GM12878 (cell line): ENCODE measurements at regions not wholly inside any gene's neighbourhood (a gene's known extent, or its start where the extent isn't known, plus 50 kb on each side); places are given as distances from the start of the nearest gene placed in this dataset.

Experiments used
- ATAC-seq: fragments of 200-7000 bp; cut with Tn5 transposase; 3 replicates; pipeline ENCODE4 v1.9.1; 2020; ENCODE audit warnings: mild to moderate bottlenecking, moderate library complexity
- BruUV-seq: library from RNA; stranded (reverse); fragments of 400-500 nt; replicated peaks from 2 replicates; lab custom pipeline; 2021; lab: Mats Ljungman, UMichigan
- CTCF ChIA-PET: fragments of 300-600 bp; sonication (Branson Sonifier 250); formaldehyde crosslinking; extraction: SDS; loops from one replicate; lab custom pipeline; 2021; ENCODE audit warnings: inconsistent platforms; lab: Yijun Ruan, JAX
- POLR2A ChIA-PET: fragments of 350-600 bp; formaldehyde crosslinking; extraction: SDS; loops from one replicate; lab custom pipeline; 2021; ENCODE audit warnings: inconsistent platforms; lab: Charles Lee
- RAD21 ChIA-PET: fragments of 300-600 bp; sonication (Branson Sonifier 250); formaldehyde crosslinking; loops from one replicate; lab custom pipeline; 2023; ENCODE audit warnings: antibody characterized with exemption; ENCODE audit not compliant: unreplicated experiment; lab: Charles Lee
- SMC1A ChIA-PET: fragments of 300-600 bp; sonication (Branson Sonifier 250); formaldehyde crosslinking; loops from one replicate; lab custom pipeline; 2023; ENCODE audit not compliant: unreplicated experiment, uncharacterized antibody; lab: Charles Lee
- DNase-seq: peaks from one replicate; pipeline ENCODE4 v3.0.0-alpha.2; 2011; ENCODE audit warnings: low read depth, low spot score
- FAIRE-seq: peaks from 3 replicates; lab custom pipeline; 2011; peaks lifted over from hg19 to GRCh38; lab: Jason Lieb, UNC
- H2AFZ ChIP-seq: 2 replicates; pipeline ENCODE4 v1.6.0; 2011; ENCODE audit warnings: low read depth, low read length, control low read depth; ENCODE audit not compliant: control insufficient read depth
- H3K27ac ChIP-seq: 2 replicates; pipeline ENCODE4 v1.5.1; 2011; ENCODE audit warnings: control low read depth; ENCODE audit not compliant: control insufficient read depth, insufficient read depth
- H3K27me3 ChIP-seq, 2 experiments: replicated peaks in 1 of 2; 2 replicates each; pipeline versions ENCODE4 v1.6.0 to v1.6.1; 2011; ENCODE audit warnings: low read length in 1 of 2; ENCODE audit not compliant: control insufficient read depth in 2 of 2, insufficient read depth in 2 of 2
- H3K36me3 ChIP-seq, 2 experiments: 2 replicates each; pipeline ENCODE4 v1.5.1; 2011; ENCODE audit warnings: low read length in 1 of 2; ENCODE audit not compliant: control insufficient read depth in 2 of 2, insufficient read depth in 2 of 2
- H3K4me1 ChIP-seq: 2 replicates; pipeline ENCODE4 v1.6.1; 2011; ENCODE audit warnings: mild to moderate bottlenecking, low read length, moderate library complexity, mixed read lengths; ENCODE audit not compliant: control insufficient read depth, insufficient read depth
- H3K4me2 ChIP-seq: 2 replicates; pipeline ENCODE4 v1.6.0; 2011; ENCODE audit warnings: control low read depth; ENCODE audit not compliant: control insufficient read depth, insufficient read depth
- H3K4me3 ChIP-seq: fragments of 200-600 bp; sonication (generic); 2 replicates; pipeline ENCODE4 v1.5.1; 2016
- H3K79me2 ChIP-seq: 2 replicates; pipeline ENCODE4 v1.6.0; 2011; ENCODE audit warnings: low read length; ENCODE audit not compliant: control insufficient read depth, insufficient read depth
- H3K9ac ChIP-seq: 2 replicates; pipeline ENCODE4 v1.8.0; 2011; ENCODE audit warnings: low read length, control low read depth, mixed read lengths; ENCODE audit not compliant: control insufficient read depth, insufficient read depth
- H3K9me3 ChIP-seq: replicated peaks from 3 replicates; pipeline ENCODE4 v1.5.1; 2011; ENCODE audit warnings: mild to moderate bottlenecking, low read length; ENCODE audit not compliant: control insufficient read depth, insufficient read depth
- H4K20me1 ChIP-seq: 2 replicates; pipeline ENCODE4 v1.6.0; 2011; ENCODE audit not compliant: control insufficient read depth, insufficient read depth
- BACH1 ChIP-seq: fragments of 450-650 bp; IDR thresholded peaks from 2 replicates; pipeline ENCODE4 v1.6.1; 2017; ENCODE audit warnings: mild to moderate bottlenecking, borderline replicate concordance
- CHD2 ChIP-seq: IDR thresholded peaks from 2 replicates; pipeline ENCODE4 v1.6.1; 2011; ENCODE audit warnings: low read depth, low read length, improper control_type of control experiment, borderline replicate concordance
- E2F4 ChIP-seq: IDR thresholded peaks from 2 replicates; pipeline ENCODE4 v1.6.1; 2012; ENCODE audit warnings: low read depth, low read length, improper control_type of control experiment
- EED ChIP-seq: sonication (generic); IDR thresholded peaks from 2 replicates; pipeline ENCODE4 v1.6.1; 2016; ENCODE audit warnings: antibody characterized with exemption, low read depth
- NKRF ChIP-seq: fragments of 450-650 bp; conservative IDR thresholded peaks from 2 replicates; pipeline ENCODE4 v1.6.1; 2017; ENCODE audit warnings: mild to moderate bottlenecking, moderate library complexity
- PAX8 ChIP-seq: fragments of 450-650 bp; IDR thresholded peaks from 2 replicates; pipeline ENCODE4 v1.6.1; 2017; ENCODE audit warnings: mild to moderate bottlenecking, moderate library complexity
- POLR2AphosphoS5 ChIP-seq: IDR thresholded peaks from 2 replicates; pipeline ENCODE4 v1.6.1; 2011; ENCODE audit warnings: mild to moderate bottlenecking, low read length, inconsistent platforms
- RAD51 ChIP-seq: fragments of 450-650 bp; IDR thresholded peaks from 2 replicates; pipeline ENCODE4 v1.6.1; 2016; ENCODE audit warnings: moderate library complexity, mild to moderate bottlenecking, inconsistent platforms
- RCOR1 ChIP-seq: conservative IDR thresholded peaks from 2 replicates; pipeline ENCODE4 v1.6.1; 2012; ENCODE audit warnings: low read depth, low read length, improper control_type of control experiment
- RFX5 ChIP-seq: IDR thresholded peaks from 2 replicates; pipeline ENCODE4 v1.6.1; 2011; ENCODE audit warnings: low read depth, low read length, improper control_type of control experiment
- SUPT20H ChIP-seq: IDR thresholded peaks from 2 replicates; pipeline ENCODE4 v1.6.1; 2011; ENCODE audit warnings: low read depth, mild to moderate bottlenecking, low read length, moderate library complexity, borderline replicate concordance; ENCODE audit not compliant: control insufficient read depth
- TARDBP ChIP-seq: IDR thresholded peaks from 2 replicates; pipeline ENCODE4 v1.6.1; 2016; ENCODE audit warnings: borderline replicate concordance
- ZNF24 ChIP-seq: fragments of 450-650 bp; IDR thresholded peaks from 2 replicates; pipeline ENCODE4 v1.6.1; 2017; ENCODE audit warnings: antibody characterized with exemption, mild to moderate bottlenecking
- ZNF622 ChIP-seq: fragments of 450-650 bp; IDR thresholded peaks from 2 replicates; pipeline ENCODE4 v1.6.1; 2017; ENCODE audit warnings: mild to moderate bottlenecking, inconsistent platforms
- WGBS: methylation state at CpG from one replicate; pipeline ENCODE4 v1.1.6; 2016; ENCODE audit warnings: low lambda C conversion rate; ENCODE audit not compliant: insufficient replicate concordance, insufficient coverage; ENCODE audit errors: missing lambda C conversion rate; 5-methylcytosine and 5-hydroxymethylcytosine counted together
- in situ Hi-C: fragments of 300-500 bp; cut with MboI; formaldehyde crosslinking; loops from 9 replicates; pipeline ENCODE4 v1.14.3; 2018; ENCODE audit warnings: mixed read lengths
- intact Hi-C: fragments of 100-400 bp; cut with micrococcal nuclease; formaldehyde crosslinking; loops from one replicate; pipeline ENCODE4 v1.14.2; 2022; ENCODE audit not compliant: unreplicated experiment

GRCh38 chr7:19248115-19248514, 102.9 kb upstream of the FERD3L start (continued):
- TF ChIP-seq NKRF: no peak
- TF ChIP-seq RAD51: no peak
- no peak for TF ChIP-seq RCOR1
- no peak for TF ChIP-seq SUPT20H
- no peak for TF ChIP-seq ZNF24
- TF ChIP-seq E2F4: no peak
- no peak for TF ChIP-seq PAX8
- TF ChIP-seq RFX5: no peak
- no peak for TF ChIP-seq BACH1
- TF ChIP-seq ZNF622: no peak

GRCh38 chr7:19247017-19247416, 101.8 kb upstream of the FERD3L start:
- WGBS: 33% methylated on average over 1 of the region's 1 CpG
- no peak for FAIRE-seq
- H3K9ac ChIP-seq: no peak overlapping the region
- CTCF ChIA-PET: interaction anchor here (1.0 kb wide), 1 partner anchor 9 kb away, joined by 3 read pairs; no protein-coding TSS in a partner anchor
- POLR2A ChIA-PET: no interaction called here
- no peaks in the 10 kb centered on the region for H3K4me1 ChIP-seq
- H4K20me1 ChIP-seq: no peaks in the 10 kb centered on the region
- H3K4me2 ChIP-seq: no peak overlapping the region
- no peaks in the 10 kb centered on the region for H3K79me2 ChIP-seq
- RAD21 ChIA-PET: no interaction called here
- no peak overlapping the region for H3K27ac ChIP-seq
- in situ Hi-C loops: no loop called here
- H3K36me3 ChIP-seq: no peaks in the 10 kb centered on the region
- no peak for ATAC-seq
- no TSS peak for BruUV-seq
- H3K4me3 ChIP-seq: no peak overlapping the region
- H3K27me3 ChIP-seq: no peaks in the 10 kb centered on the region
- no peak overlapping the region for H2AFZ ChIP-seq
- TF ChIP-seq POLR2AphosphoS5 (no peak), CHD2 (no peak), EED (no peak), TARDBP (no peak)
- DNase-seq: no peak
- SMC1A ChIA-PET: no interaction called here
- H3K9me3 ChIP-seq: no peaks in the 10 kb centered on the region
- intact Hi-C loops: no loop called here
